GM18907 (cell line): ENCODE measurements at regions not wholly inside any gene's neighbourhood (a gene's known extent, or its start where the extent isn't known, plus 50 kb on each side); places are given as distances from the start of the nearest gene placed in this dataset.
A peak's percentile ranks its signal among the peaks of the same experiment; 100 is the strongest.

ENCODE experiments used
- ATAC-seq: cut with Tn5 transposase; IDR thresholded peaks from one replicate; pipeline ENCODE4 v1.9.1; 2021; ENCODE audit warnings: mild to moderate bottlenecking, moderate library complexity; ENCODE audit not compliant: unreplicated experiment

GRCh38 chr2:150601280-150602038 is 114.0 kb upstream of the RND3 start:
- ATAC-seq, result no peak

DNA sequence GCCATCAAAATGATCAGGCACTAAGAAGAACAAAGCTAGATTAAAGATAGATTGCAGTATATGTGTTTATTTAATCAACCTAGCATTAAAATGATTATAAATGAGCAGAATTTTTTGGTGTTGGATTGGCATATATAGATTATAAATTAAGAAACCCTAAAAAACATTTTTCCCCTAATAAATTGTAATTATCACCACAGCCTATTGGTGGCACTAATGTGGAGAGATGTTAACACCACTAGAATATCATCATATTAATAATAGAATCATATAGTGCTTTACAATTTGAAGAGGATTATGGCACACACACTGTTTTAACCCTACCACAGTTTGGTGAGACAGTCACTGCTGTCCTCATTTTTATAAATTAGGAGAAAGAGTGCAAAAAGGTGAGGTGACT is 112.4 kb upstream of the RND3 start:
- no peak for ATAC-seq

DNA sequence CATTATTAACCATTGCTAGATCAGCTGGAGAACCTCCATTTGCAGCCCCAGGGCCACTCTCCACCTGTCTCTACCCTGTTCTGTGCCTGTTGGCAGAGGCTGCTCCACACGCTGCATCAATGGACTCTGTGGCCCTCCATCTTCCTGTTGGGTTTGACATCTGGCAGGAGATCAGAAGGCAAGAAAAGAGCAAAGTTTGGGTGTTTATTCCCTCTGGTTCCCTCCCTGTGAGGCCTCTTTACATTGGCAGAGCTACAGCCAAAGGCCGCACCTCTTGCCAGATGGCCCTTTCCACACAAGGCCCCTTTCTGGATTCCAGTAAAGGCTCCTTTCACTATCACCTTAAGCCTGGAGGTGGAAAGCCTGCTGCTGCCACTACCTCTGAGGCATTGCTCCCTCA is 110.9 kb upstream of the RND3 start:
- ATAC-seq, result no peak

GRCh38 chr2:150595803-150596470 is 108.5 kb upstream of the RND3 start:
- no peak for ATAC-seq

DNA sequence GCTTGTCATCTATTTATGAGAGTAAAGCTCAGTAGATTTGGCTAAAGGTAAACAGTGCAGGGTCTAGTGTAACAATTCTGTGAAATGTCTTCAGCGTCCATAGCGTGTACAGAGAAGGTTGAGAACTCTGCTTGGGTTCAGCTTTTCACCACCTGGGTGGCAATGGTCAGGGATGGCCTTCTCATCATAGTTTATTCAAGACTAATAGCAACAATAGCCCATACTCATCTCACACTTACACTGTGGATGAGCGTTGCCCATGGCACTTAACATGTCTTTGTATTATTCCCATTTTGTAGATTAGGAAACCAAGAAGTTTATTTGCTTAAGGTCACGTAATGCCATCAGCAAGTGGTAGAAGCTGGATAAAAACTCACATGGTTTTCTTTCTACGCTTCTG is 106.8 kb upstream of the RND3 start:
- ATAC-seq, result no peak

- no peak for ATAC-seq
These were observed 104.2 kb upstream of the RND3 start for GRCh38 chr2:150591496-150592285.

DNA sequence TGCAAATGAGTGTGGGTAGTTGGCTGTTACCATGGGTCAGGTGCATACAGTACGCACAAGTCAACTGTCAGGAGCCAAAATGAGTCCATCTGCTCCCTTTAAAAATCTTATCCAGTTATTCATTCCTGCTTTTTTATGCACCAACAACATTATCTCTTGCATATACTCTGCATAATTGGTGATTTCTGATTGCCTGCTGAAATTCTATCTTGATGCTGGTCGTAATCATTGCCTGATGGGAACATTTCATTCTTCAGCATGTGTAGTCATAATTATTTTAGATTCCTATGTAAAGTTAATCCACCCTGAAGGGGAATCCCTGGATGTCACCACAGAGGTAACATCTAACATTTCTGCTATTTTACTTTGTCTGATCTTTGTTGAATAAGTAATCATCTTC is 102.2 kb upstream of the RND3 start:
- ATAC-seq, result no peak

DNA sequence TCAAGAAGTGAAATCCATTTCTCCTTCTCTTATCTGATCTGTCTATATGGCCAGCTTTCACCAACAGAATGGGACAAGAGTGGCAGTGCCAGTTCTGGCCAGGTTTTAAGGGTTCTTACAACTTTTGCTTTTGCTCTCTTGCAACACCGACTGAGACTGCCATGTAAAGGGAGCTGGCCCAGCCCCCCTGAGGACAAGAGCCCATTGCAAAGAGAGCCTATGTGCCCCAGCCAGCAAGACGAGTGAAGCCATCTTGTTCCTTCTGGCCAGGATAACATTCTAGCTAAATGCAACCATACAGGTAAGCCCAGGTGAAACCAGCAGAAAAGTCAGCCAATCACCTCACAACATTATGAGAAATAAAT is 101.0 kb upstream of the RND3 start:
- ATAC-seq, result no peak

DNA sequence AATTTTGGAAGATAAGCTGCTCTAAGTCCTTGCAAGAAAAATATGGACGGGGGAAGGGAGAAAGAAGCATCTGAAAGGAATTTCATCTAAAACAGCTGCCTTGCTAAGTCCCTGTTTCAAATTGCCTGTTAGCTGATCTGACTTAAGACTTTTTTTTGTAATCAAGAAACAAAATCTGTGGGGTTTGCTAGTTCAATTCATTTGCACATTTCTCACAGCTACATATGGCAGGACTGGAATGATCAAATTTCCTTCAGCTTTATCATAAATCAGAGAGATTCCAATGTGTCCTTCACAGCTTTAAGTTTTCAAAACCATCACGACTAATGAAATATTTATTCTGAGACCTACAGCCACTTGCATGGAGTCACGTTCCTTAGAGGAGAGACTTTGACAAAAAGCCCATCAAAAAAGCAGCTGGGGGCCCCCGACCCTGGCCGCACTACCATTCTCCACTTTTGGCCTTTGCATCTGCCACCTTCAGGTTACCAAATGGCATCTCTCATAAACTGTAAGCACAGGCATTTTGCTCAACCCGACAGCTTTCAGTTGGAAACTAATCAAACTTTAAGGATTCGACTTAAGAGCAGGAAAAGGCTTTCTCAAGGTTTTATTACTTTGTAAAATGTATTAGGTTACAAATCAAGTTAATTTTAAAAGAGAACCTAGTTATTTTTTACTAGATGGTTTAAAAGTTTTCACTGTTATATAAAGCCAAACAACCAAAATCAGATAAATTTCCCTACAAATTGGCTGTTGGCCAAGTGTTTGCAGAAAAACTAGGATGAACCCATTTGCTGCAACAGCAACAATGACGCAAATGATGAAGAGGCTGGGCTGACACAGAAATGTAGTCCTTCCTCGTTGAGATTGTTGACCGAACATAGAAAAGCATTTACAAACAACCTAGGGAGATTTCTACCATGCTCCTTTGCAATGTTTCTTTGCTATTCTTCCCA is 100.4 kb upstream of the RND3 start:
- ATAC-seq, result no peak

DNA sequence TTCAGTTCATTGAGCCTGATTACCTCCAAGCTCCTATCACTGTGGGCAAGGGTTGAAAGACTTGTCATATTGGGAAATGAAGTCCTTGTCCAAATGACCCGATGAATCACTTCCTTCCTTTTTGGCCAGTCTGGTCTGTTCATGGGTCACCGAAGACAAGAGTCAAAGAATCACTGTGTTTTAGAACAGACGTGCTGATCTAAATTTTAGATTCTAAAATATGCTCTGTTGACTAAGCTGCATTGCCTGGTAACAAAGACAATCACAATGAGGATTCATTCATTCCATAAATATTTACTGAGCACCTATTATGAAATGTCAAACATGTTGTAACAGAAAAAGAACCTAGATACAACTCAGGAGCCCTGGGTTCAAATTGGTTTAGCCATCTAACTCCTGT is 99.4 kb upstream of the RND3 start:
- no peak for ATAC-seq

GRCh38 chr2:150585221-150585971 is 97.9 kb upstream of the RND3 start:
- ATAC-seq, result no peak

- ATAC-seq, result no peak
These were observed 96.6 kb upstream of the RND3 start for GRCh38 chr2:150584081-150584480.

DNA sequence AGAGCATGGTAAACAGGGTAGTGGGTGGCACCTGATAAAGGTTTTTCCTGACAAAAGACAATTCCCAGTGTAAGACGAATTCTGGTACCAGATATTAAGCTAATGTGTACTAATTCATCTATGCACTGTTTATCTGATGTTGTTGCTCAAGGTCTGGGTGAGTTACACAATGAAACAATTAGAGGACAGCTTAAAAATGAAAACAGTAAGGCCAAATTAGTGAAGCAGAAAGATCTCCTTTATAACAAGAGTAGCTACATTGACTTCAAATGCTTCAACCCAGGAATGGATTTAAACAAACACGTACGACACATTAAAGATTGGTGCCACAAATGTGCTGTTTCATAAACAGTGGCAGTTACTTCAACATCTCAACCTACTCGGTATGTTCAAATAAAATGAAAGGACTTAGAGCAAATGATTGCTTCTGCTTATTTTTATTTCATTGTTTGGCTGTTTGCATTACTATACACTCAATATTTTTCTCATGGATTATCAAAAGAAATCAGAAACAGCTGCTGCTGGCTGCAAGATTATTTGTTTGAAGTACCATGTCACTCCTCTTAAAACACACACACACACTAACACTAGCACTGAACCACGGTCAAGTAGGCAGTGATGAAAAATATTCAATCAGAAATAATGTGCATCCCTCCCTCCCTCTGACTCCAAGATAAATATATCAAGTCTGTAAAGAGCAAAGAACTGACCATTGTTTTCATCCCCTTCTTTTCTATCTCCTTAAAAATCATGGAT is 94.4 kb upstream of the RND3 start:
- ATAC-seq, result no peak

- no peak for ATAC-seq
These were observed 91.0 kb upstream of the RND3 start for GRCh38 chr2:150578481-150578880.

- ATAC-seq, result no peak
These were observed 88.4 kb upstream of the RND3 start for GRCh38 chr2:150575861-150576260.

DNA sequence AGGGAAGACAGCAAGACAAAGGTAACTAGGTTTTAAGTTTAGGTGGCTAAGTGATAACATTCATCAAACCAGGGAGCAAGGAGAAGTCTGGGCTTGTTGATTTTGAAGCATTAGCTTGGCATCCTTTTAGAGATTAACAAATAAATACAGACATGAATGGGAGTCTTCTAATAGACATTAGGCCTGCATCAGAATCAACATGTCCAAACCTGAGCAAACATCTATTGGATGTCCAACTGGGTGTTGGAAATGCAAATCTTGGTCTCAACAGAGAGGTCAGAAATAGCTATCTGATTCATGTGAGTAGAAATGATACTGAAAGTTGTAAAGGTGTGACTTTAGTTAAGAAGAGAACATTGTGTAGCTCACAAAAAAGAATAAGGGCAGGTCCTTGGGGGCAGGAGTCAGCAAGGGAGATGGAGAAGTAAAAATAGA is 85.5 kb upstream of the RND3 start:
- ATAC-seq, result peak; percentile 90

DNA sequence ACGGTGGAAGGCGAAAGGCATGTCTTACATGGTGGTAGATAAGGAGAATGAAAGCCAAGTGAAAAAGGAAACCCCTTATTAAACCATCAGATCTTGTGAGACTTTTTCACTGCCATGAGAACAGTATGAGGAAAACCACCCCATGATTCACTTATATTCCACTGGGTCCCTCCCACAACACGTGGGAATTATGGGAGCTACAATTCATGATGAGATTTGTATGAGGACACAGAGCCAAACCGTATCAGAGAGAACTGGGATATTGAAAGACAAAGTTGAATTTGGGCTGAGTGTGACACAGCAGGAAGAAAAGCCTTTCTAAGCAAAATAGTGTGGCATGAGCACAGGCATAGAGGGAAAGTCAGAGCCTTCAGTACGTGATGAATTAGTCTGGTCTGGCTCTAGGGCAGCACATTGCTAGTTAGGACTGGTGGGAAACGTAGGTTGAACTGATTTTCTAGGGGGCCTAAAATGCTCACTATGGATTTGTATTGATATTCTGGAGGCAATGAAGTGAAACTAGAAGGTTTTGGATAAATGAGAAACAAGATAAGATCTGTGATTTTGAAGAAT is 84.8 kb upstream of the RND3 start:
- no peak for ATAC-seq

DNA sequence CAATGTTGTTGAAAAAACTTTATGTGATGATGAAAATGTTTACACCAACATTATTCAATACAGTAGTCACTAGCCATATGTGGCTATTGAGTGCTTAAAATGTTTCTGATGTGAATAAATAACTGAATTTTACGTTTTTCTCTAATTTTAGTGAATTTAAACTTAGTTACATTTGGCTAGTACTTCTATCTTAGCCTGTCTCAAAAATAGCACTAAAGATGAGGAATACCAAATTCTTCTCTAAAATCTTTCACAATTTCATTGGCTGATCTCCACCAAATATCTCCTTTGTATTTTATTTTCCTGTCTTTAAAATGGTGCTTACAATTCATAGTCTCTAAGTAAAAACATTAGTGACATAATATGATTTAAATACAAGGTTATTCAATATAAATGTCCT is 83.7 kb upstream of the RND3 start:
- no peak for ATAC-seq

DNA sequence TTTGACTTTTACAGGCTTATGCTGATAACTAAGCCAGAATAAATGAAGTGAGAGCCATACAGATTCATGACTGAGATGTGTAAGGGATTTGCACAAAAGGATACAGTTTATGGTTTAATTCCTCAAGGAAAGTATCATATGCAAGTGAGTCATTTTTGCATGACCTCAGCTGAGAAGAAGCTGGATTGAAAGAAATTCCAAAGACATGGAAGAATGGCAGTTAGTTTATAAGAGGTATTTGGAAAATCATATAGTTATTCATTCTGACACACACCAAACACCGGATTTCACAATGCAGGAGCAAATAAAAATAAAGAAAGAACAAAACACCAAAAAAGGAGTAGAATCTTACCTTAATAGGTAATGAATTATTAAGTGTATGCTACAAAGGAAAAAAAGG is 83.2 kb upstream of the RND3 start:
- no peak for ATAC-seq
